K562 (cell line): ENCODE measurements at regions not wholly inside any gene's neighbourhood (a gene's known extent, or its start where the extent isn't known, plus 50 kb on each side); places are given as distances from the start of the nearest gene placed in this dataset.

Source experiments
- ATAC-seq: fragments of 200-7000 bp; cut with Tn5 transposase; 3 replicates; pipeline ENCODE4 v1.9.1; 2020; ENCODE audit warnings: moderate library complexity
- BruUV-seq: library from RNA; stranded (reverse); fragments of 400-500 nt; replicated peaks from 2 replicates; lab custom pipeline; 2021; lab: Mats Ljungman, UMichigan
- CTCF ChIA-PET: fragments of 300-600 bp; formaldehyde crosslinking; extraction: SDS; loops from one replicate; lab custom pipeline; 2021; ENCODE audit warnings: low intra/inter-chr PET ratio; lab: Yijun Ruan, JAX
- POLR2A ChIA-PET: fragments of 300-600, 350-650 bp; sonication (Branson Sonifier 250); formaldehyde crosslinking; extraction: SDS; loops from one replicate; lab custom pipeline; 2021; ENCODE audit warnings: antibody characterized with exemption, inconsistent platforms; lab: Yijun Ruan, JAX
- DNase-seq, 4 experiments: peaks; one replicate each; pipeline versions ENCODE4 v3.0.0 to v3.0.0-alpha.2; 2011 to 2018; ENCODE audit warnings: low spot score in 3 of 4, mixed read lengths in 3 of 4; ENCODE audit errors: extremely low read depth in 1 of 4
- FAIRE-seq: peaks from 2 replicates; lab custom pipeline; 2011; peaks lifted over from hg19 to GRCh38; lab: Jason Lieb, UNC
- H2AFZ ChIP-seq: 2 replicates; pipeline ENCODE4 v1.6.0; 2011; ENCODE audit warnings: low read depth, low read length, control low read depth, inconsistent platforms
- H3K27ac ChIP-seq: fragments of 200-600 bp; 3 replicates; pipeline ENCODE4 v1.8.0; 2011; ENCODE audit warnings: low read depth, mild to moderate bottlenecking, control low read depth, inconsistent platforms, low read length, moderate library complexity, mixed read lengths; ENCODE audit errors: extremely low read depth
- H3K27me3 ChIP-seq, 2 experiments: fragments of 300-600 bp in 1 of 2; 2 replicates in 1 of 2; 3 replicates in 1 of 2; pipeline versions ENCODE4 v1.6.0 to v1.8.0; 2011; ENCODE audit warnings: inconsistent platforms in 2 of 2, low read length in 2 of 2, mild to moderate bottlenecking in 1 of 2, mixed read lengths in 1 of 2, moderate library complexity in 1 of 2; ENCODE audit not compliant: control insufficient read depth in 2 of 2, insufficient read depth in 2 of 2
- H3K36me3 ChIP-seq: fragments of 300-600 bp; 3 replicates; pipeline ENCODE4 v1.8.0; 2011; ENCODE audit warnings: mild to moderate bottlenecking, low read length, inconsistent platforms; ENCODE audit not compliant: control insufficient read depth, insufficient read depth
- H3K4me1 ChIP-seq, 2 experiments: fragments of 200-600 bp in 1 of 2; replicated peaks in 1 of 2; 2 replicates in 1 of 2; 3 replicates in 1 of 2; pipeline versions ENCODE4 v1.5.1 to v1.8.0; 2011; ENCODE audit warnings: inconsistent platforms in 2 of 2, low read length in 2 of 2, mild to moderate bottlenecking in 1 of 2, mixed read lengths in 1 of 2, moderate library complexity in 1 of 2; ENCODE audit not compliant: control insufficient read depth in 2 of 2, insufficient read depth in 2 of 2
- H3K4me2 ChIP-seq: 2 replicates; pipeline ENCODE4 v1.6.1; 2011; ENCODE audit warnings: low read length, control low read depth, inconsistent platforms, mixed read lengths; ENCODE audit not compliant: insufficient read depth
- H3K4me3 ChIP-seq: fragments of 200-600 bp; sonication (generic), shearing (Covaris generic); 2 replicates; pipeline ENCODE4 v1.5.1; 2016; ENCODE audit warnings: control low read depth, inconsistent platforms
- H3K79me2 ChIP-seq: fragments of 200-600 bp; 3 replicates; pipeline ENCODE4 v1.8.0; 2011; ENCODE audit warnings: low read length, inconsistent platforms; ENCODE audit not compliant: control insufficient read depth, insufficient read depth
- H3K9ac ChIP-seq, 2 experiments: 2 replicates each; pipeline versions ENCODE4 v1.6.0 to v1.6.1; 2011; ENCODE audit warnings: low read depth in 2 of 2, low read length in 2 of 2, control low read depth in 1 of 2, inconsistent platforms in 1 of 2, mild to moderate bottlenecking in 1 of 2, mixed read lengths in 1 of 2; ENCODE audit not compliant: insufficient read depth in 1 of 2
- H3K9me1 ChIP-seq: one replicate; pipeline ENCODE4 v1.6.0; 2011; ENCODE audit warnings: inconsistent platforms, mild to moderate bottlenecking, low read length, moderate library complexity; ENCODE audit not compliant: control insufficient read depth, insufficient read depth
- H3K9me3 ChIP-seq: replicated peaks from 2 replicates; pipeline ENCODE4 v1.5.1; 2011; ENCODE audit warnings: low read depth, low read length, inconsistent platforms; ENCODE audit not compliant: control insufficient read depth, insufficient read depth
- H4K20me1 ChIP-seq: replicated peaks from 2 replicates; pipeline ENCODE4 v1.6.1; 2011; ENCODE audit warnings: low read length, inconsistent platforms, mixed read lengths; ENCODE audit not compliant: control insufficient read depth, insufficient read depth
- ATF6 ChIP-seq: sonication (generic); formaldehyde crosslinking; IDR thresholded peaks from 2 replicates; pipeline ENCODE4 v1.4.0; 2020; ENCODE audit warnings: mild to moderate bottlenecking, missing genetic modification reagents
- CHD2 ChIP-seq: IDR thresholded peaks from 2 replicates; pipeline ENCODE4 v1.6.1; 2011; ENCODE audit warnings: low read depth, low read length
- ETV5 ChIP-seq: sonication (generic); formaldehyde crosslinking; IDR thresholded peaks from 2 replicates; pipeline ENCODE4 v1.4.0; 2020; ENCODE audit warnings: low read depth, mild to moderate bottlenecking, missing genetic modification reagents
- FOXK1 ChIP-seq: sonication (generic); formaldehyde crosslinking; IDR thresholded peaks from 2 replicates; pipeline ENCODE4 v1.8.0; 2022; ENCODE audit warnings: missing genetic modification reagents, mild to moderate bottlenecking, borderline replicate concordance
- KLF10 ChIP-seq: fragments of 250-450 bp; sonication (Bioruptor Pico); IDR thresholded peaks from 2 replicates; pipeline ENCODE4 v1.6.1; 2021; ENCODE audit warnings: matching md5 sums
- NFYB ChIP-seq: IDR thresholded peaks from 2 replicates; pipeline ENCODE4 v1.6.1; 2011; ENCODE audit warnings: mild to moderate bottlenecking, moderate library complexity; ENCODE audit not compliant: insufficient read length; ENCODE audit errors: extremely low read depth
- PCBP2 ChIP-seq: fragments of 200-400 bp; formaldehyde crosslinking; IDR thresholded peaks from 2 replicates; pipeline ENCODE4 v1.6.1; 2018; ENCODE audit warnings: low read length, low read depth, mild to moderate bottlenecking, moderate library complexity; ENCODE audit not compliant: poor library complexity, severe bottlenecking
- POLR2G ChIP-seq: fragments of 200-400 bp; formaldehyde crosslinking; IDR thresholded peaks from 2 replicates; pipeline ENCODE4 v1.6.1; 2017; ENCODE audit warnings: low read depth, mild to moderate bottlenecking, antibody characterized with exemption, low read length, moderate library complexity
- SIX5 ChIP-seq, 2 experiments: IDR thresholded peaks; 2 replicates each; pipeline ENCODE4 v1.6.1; 2011; ENCODE audit warnings: low read length in 2 of 2, borderline replicate concordance in 1 of 2, low read depth in 1 of 2, mild to moderate bottlenecking in 1 of 2, moderate library complexity in 1 of 2; ENCODE audit not compliant: insufficient read depth in 1 of 2
- THRAP3 ChIP-seq: fragments of 450-650 bp; IDR thresholded peaks from 2 replicates; pipeline ENCODE4 v1.6.1; 2016; ENCODE audit warnings: mild to moderate bottlenecking, inconsistent platforms, borderline replicate concordance
- TRIM24 ChIP-seq, 2 experiments: fragments of 450-650 bp; IDR thresholded peaks; 2 replicates each; pipeline ENCODE4 v1.6.1; 2016
- ZNF551 ChIP-seq: fragments of 250-450 bp; sonication (Bioruptor Pico); IDR thresholded peaks from 2 replicates; pipeline ENCODE4 v1.5.0; 2021; ENCODE audit warnings: mild to moderate bottlenecking, moderate library complexity
- ZNF589 ChIP-seq: fragments of 200-800 bp; sonication (Bioruptor generic); IDR thresholded peaks from 2 replicates; pipeline ENCODE4 v1.6.1; 2016; ENCODE audit warnings: low read depth, missing genetic modification characterization, missing compliant biosample characterization
- WGBS: fragments of 100-300 bp; shearing (Covaris generic); methylation state at CpG from one replicate; pipeline ENCODE4 v1.1.6; 2016; ENCODE audit warnings: low coverage, mixed read lengths; ENCODE audit not compliant: insufficient coverage; ENCODE audit errors: missing lambda C conversion rate; 5-methylcytosine and 5-hydroxymethylcytosine counted together
- in situ Hi-C: fragments of 300-500 bp; cut with MboI; formaldehyde crosslinking; loops from 4 replicates; pipeline ENCODE4 v1.15.0; 2018; ENCODE audit warnings: inconsistent platforms, mixed read lengths
- intact Hi-C: fragments of 100-400 bp; cut with micrococcal nuclease; formaldehyde crosslinking; loops from 2 replicates; pipeline ENCODE4 v1.14.2; 2022
- TF ChIP-seq, protein P1 (sequence below), 3 experiments: IDR thresholded peaks in 2 of 3; conservative IDR thresholded peaks in 1 of 3; 2 replicates each; pipeline ENCODE4 v1.5.1; 2011 to 2012; ENCODE audit warnings: low read length in 3 of 3, mild to moderate bottlenecking in 3 of 3, control low read depth in 2 of 3, improper control_type of control experiment in 1 of 3, inconsistent platforms in 1 of 3, low read depth in 1 of 3, mixed read lengths in 1 of 3, moderate library complexity in 1 of 3; ENCODE audit not compliant: insufficient read depth in 2 of 3
- TF ChIP-seq, protein P2 (sequence below): fragments of 200-800 bp; sonication (Bioruptor generic); IDR thresholded peaks from 2 replicates; pipeline ENCODE4 v1.6.1; 2017; ENCODE audit warnings: missing genetic modification characterization, missing compliant biosample characterization

GRCh38 chr6:9851541-9852380 is 563.1 kb downstream of the TFAP2A start:
- WGBS, result 2% methylated on average over 9 of the region's 9 CpGs
- Histone ChIP-seq H3K9me3 (peaks cover 7% of the 10 kb centered on the region; the same call in 1 of the 2 replicates), H3K36me3 (no peaks in the 10 kb centered on the region), H3K27ac (no peak overlapping the region), H3K79me2 (no peaks in the 10 kb centered on the region), H3K4me2 (no peak overlapping the region), H3K9ac (no peak overlapping the region), H4K20me1 (no peaks in the 10 kb centered on the region), H3K27me3 (no peaks in the 10 kb centered on the region; a peak in 1 of 5 replicates), H3K9me1 (no peaks in the 10 kb centered on the region), H3K4me3 (no peak overlapping the region), H3K4me1 (no peaks in the 10 kb centered on the region), H2AFZ (no peak overlapping the region)
- in situ Hi-C loops (no loop called here), intact Hi-C loops (no loop called here)
- DNase-seq, result peak in 1 of 4 experiments; percentile 0
- POLR2A ChIA-PET, result no interaction called here
- CTCF ChIA-PET, result interaction anchor here (0.7 kb wide), 1 partner anchor 21 kb away, joined by 3 read pairs; no protein-coding TSS in a partner anchor
- no peak for FAIRE-seq
- BruUV-seq, result no TSS peak
- no peak for ATAC-seq
- TF ChIP-seq THRAP3 (no peak), PCBP2 (no peak), POLR2G (no peak), SIX5 (IDR thresholded peaks at IDR 0.05; ENCODE audit: borderline replicate concordance in 1 of 2, insufficient read depth in 1 of 2, low read depth in 1 of 2, low read length in 2 of 2) (no peak), ZNF589 (no peak), CHD2 (no peak), TRIM24 (IDR thresholded peaks at IDR 0.05) (no peak), KLF10 (CRISPR knock-in tag) (no peak), ZNF551 (CRISPR knock-in tag) (no peak), ATF6 (no peak), NFYB (no peak), FOXK1 (no peak), ETV5 (CRISPR knock-in tag) (no peak)
- TF ChIP-seq, protein P1, sequence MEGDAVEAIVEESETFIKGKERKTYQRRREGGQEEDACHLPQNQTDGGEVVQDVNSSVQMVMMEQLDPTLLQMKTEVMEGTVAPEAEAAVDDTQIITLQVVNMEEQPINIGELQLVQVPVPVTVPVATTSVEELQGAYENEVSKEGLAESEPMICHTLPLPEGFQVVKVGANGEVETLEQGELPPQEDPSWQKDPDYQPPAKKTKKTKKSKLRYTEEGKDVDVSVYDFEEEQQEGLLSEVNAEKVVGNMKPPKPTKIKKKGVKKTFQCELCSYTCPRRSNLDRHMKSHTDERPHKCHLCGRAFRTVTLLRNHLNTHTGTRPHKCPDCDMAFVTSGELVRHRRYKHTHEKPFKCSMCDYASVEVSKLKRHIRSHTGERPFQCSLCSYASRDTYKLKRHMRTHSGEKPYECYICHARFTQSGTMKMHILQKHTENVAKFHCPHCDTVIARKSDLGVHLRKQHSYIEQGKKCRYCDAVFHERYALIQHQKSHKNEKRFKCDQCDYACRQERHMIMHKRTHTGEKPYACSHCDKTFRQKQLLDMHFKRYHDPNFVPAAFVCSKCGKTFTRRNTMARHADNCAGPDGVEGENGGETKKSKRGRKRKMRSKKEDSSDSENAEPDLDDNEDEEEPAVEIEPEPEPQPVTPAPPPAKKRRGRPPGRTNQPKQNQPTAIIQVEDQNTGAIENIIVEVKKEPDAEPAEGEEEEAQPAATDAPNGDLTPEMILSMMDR (IDR thresholded peaks at IDR 0.05 in 2 of 3, conservative IDR thresholded peaks at IDR 0.05 in 1 of 3; ENCODE audit: insufficient read depth in 2 of 3, low read depth in 1 of 3, low read length in 3 of 3), result no peak
- TF ChIP-seq, protein P2, sequence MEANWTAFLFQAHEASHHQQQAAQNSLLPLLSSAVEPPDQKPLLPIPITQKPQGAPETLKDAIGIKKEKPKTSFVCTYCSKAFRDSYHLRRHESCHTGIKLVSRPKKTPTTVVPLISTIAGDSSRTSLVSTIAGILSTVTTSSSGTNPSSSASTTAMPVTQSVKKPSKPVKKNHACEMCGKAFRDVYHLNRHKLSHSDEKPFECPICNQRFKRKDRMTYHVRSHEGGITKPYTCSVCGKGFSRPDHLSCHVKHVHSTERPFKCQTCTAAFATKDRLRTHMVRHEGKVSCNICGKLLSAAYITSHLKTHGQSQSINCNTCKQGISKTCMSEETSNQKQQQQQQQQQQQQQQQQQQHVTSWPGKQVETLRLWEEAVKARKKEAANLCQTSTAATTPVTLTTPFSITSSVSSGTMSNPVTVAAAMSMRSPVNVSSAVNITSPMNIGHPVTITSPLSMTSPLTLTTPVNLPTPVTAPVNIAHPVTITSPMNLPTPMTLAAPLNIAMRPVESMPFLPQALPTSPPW (CRISPR knock-in tag), result no peak
